ENCODE measurements at regions not wholly inside any gene's neighbourhood (a gene's known extent, or its start where the extent isn't known, plus 50 kb on each side); places are given as distances from the start of the nearest gene placed in this dataset.

GRCh38 chr14:98901511-98902205 is 370.3 kb downstream of the BCL11B start:
- no peak for TF ChIP-seq CTCF (IDR thresholded peaks at IDR 0.05; ENCODE audit: insufficient read depth, low read length, poor library complexity, severe bottlenecking)

GRCh38 chr14:98903371-98903770 is 368.6 kb downstream of the BCL11B start:
- DNase-seq (ENCODE audit: extremely low read depth, insufficient read length), result no peak
- no peaks in the 10 kb centered on the region for H3K27me3 ChIP-seq (replicated peaks; ENCODE audit: control insufficient read depth, insufficient read depth, low read length)
- no peak for TF ChIP-seq CTCF (IDR thresholded peaks at IDR 0.05; ENCODE audit: insufficient read depth, low read length, poor library complexity, severe bottlenecking)
- no peak overlapping the region for H3K4me3 ChIP-seq (replicated peaks; ENCODE audit: low read depth, low read length)
- no peaks in the 10 kb centered on the region for H3K36me3 ChIP-seq (ENCODE audit: control insufficient read depth, insufficient read depth, low read length)

More at GRCh38 chr14:98901511-98902205, 370.3 kb downstream of the BCL11B start:
- DNase-seq (ENCODE audit: extremely low read depth, insufficient read length), result no peak
- Histone ChIP-seq H3K27me3 (replicated peaks; ENCODE audit: control insufficient read depth, insufficient read depth, low read length) (no peaks in the 10 kb centered on the region), H3K36me3 (ENCODE audit: control insufficient read depth, insufficient read depth, low read length) (no peaks in the 10 kb centered on the region), H3K4me3 (replicated peaks; ENCODE audit: low read depth, low read length) (no peak overlapping the region)

GRCh38 chr14:98904677-98905076 is 367.3 kb downstream of the BCL11B start:
- DNase-seq (ENCODE audit: extremely low read depth, insufficient read length), result no peak
- Histone ChIP-seq H3K4me3 (replicated peaks; ENCODE audit: low read depth, low read length) (no peak overlapping the region), H3K36me3 (ENCODE audit: control insufficient read depth, insufficient read depth, low read length) (no peaks in the 10 kb centered on the region), H3K27me3 (replicated peaks; ENCODE audit: control insufficient read depth, insufficient read depth, low read length) (no peaks in the 10 kb centered on the region)
- TF ChIP-seq CTCF (IDR thresholded peaks at IDR 0.05; ENCODE audit: insufficient read depth, low read length, poor library complexity, severe bottlenecking), result no peak

GRCh38 chr14:98906123-98906995 is 365.6 kb downstream of the BCL11B start:
- no peak for TF ChIP-seq CTCF (IDR thresholded peaks at IDR 0.05; ENCODE audit: insufficient read depth, low read length, poor library complexity, severe bottlenecking)
- Histone ChIP-seq H3K4me3 (replicated peaks; ENCODE audit: low read depth, low read length) (no peak overlapping the region), H3K36me3 (ENCODE audit: control insufficient read depth, insufficient read depth, low read length) (no peaks in the 10 kb centered on the region), H3K27me3 (replicated peaks; ENCODE audit: control insufficient read depth, insufficient read depth, low read length) (no peaks in the 10 kb centered on the region)
- DNase-seq (ENCODE audit: extremely low read depth, insufficient read length), result no peak

DNA sequence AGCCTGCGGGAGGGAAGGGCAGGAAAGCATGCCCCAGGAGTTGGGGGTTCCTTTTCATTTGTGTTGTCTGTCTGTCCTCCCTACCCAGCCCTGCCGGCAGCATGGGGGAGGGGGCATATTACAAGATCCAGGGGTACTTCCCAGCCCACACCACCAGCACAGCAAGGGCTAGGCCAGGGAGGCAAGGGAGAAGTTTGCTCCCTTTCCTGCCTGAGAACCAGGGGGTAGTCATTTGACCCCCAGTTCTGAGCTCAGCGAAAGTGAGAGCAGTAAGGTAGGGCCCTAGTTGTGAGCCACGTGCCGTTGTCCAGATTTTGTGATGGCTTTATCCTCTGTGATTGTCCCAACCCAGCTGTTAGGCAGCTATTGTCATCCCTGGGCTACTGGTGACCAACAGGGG is 364.7 kb downstream of the BCL11B start:
- no peak for DNase-seq (ENCODE audit: extremely low read depth, insufficient read length)
- Histone ChIP-seq H3K27me3 (replicated peaks; ENCODE audit: control insufficient read depth, insufficient read depth, low read length) (no peaks in the 10 kb centered on the region), H3K36me3 (ENCODE audit: control insufficient read depth, insufficient read depth, low read length) (no peaks in the 10 kb centered on the region), H3K4me3 (replicated peaks; ENCODE audit: low read depth, low read length) (no peak overlapping the region)
- no peak for TF ChIP-seq CTCF (IDR thresholded peaks at IDR 0.05; ENCODE audit: insufficient read depth, low read length, poor library complexity, severe bottlenecking)

Data from GM06990 (cell line).